HCT116 (cell line): ENCODE measurements at regions not wholly inside any gene's neighbourhood (a gene's known extent, or its start where the extent isn't known, plus 50 kb on each side); places are given as distances from the start of the nearest gene placed in this dataset.

Experiments
- ATAC-seq: fragments of 200-7000 bp; cut with Tn5 transposase; 2 replicates; pipeline ENCODE4 v1.9.1; 2020; ENCODE audit warnings: mild to moderate bottlenecking, moderate library complexity
- BruUV-seq: library from RNA; stranded (reverse); fragments of 400-500 nt; replicated peaks from 2 replicates; lab custom pipeline; 2021; lab: Mats Ljungman, UMichigan
- CTCF ChIA-PET: fragments of 300-600 bp; sonication (Branson Sonifier 250); formaldehyde crosslinking; loops from one replicate; lab custom pipeline; 2021; ENCODE audit warnings: antibody characterized with exemption; lab: Charles Lee
- POLR2A ChIA-PET: fragments of 300-600, 350-600 bp; sonication (Branson Sonifier 250); formaldehyde crosslinking; loops from one replicate; lab custom pipeline; 2021; ENCODE audit warnings: antibody characterized with exemption; lab: Charles Lee
- RAD21 ChIA-PET, 2 experiments: fragments of 300-600 bp; sonication (Branson Sonifier 250); formaldehyde crosslinking; loops; one replicate each; lab custom pipeline; 2023; ENCODE audit warnings: low total read pairs in 2 of 2; ENCODE audit not compliant: uncharacterized antibody in 2 of 2, unreplicated experiment in 2 of 2, low non-redundant PET in 1 of 2; lab: Charles Lee
- DNase-seq: peaks from one replicate; pipeline ENCODE4 v3.0.0-alpha.2; 2010; ENCODE audit warnings: low read depth, low spot score
- H2AFZ ChIP-seq: fragments of 200-600 bp; shearing (Covaris generic), sonication (generic); 2 replicates; pipeline ENCODE4 v1.6.1; 2017; ENCODE audit warnings: low read depth, mixed run types, mixed read lengths, antibody characterized with exemption, low read length; ENCODE audit not compliant: poor library complexity, severe bottlenecking
- H3K27ac ChIP-seq: 2 replicates; pipeline ENCODE4 v1.5.1; 2012; ENCODE audit warnings: low read depth, low read length
- H3K27me3 ChIP-seq: fragments of 200-600 bp; sonication (generic); 2 replicates; pipeline ENCODE4 v1.6.1; 2016; ENCODE audit warnings: mixed run types, low read length, mixed read lengths; ENCODE audit not compliant: insufficient read depth
- H3K36me3 ChIP-seq, 2 experiments: fragments of 200-500 bp in 1 of 2; fragments of 200-600 bp in 1 of 2; sonication (Bioruptor generic) in 1 of 2; sonication (generic) in 1 of 2; 2 replicates each; pipeline versions ENCODE4 v1.5.1 to v1.6.1; 2014 to 2016; ENCODE audit warnings: low read length in 2 of 2, inconsistent platforms in 1 of 2, mixed read lengths in 1 of 2, mixed run types in 1 of 2; ENCODE audit not compliant: insufficient read depth in 2 of 2, control insufficient read depth in 1 of 2
- H3K4me1 ChIP-seq, 2 experiments: fragments of 200-600 bp in 1 of 2; sonication (generic) in 1 of 2; 2 replicates each; pipeline versions ENCODE4 v1.5.1 to v1.6.1; 2012 to 2017; ENCODE audit warnings: low read length in 2 of 2, inconsistent platforms in 1 of 2, mild to moderate bottlenecking in 1 of 2, mixed read lengths in 1 of 2, mixed run types in 1 of 2, moderate library complexity in 1 of 2; ENCODE audit not compliant: insufficient read depth in 2 of 2, control insufficient read depth in 1 of 2
- H3K4me2 ChIP-seq: fragments of 200-600 bp; sonication (generic); 2 replicates; pipeline ENCODE4 v1.6.1; 2017; ENCODE audit warnings: mixed run types, low read length, mixed read lengths
- H3K4me3 ChIP-seq, 2 experiments: fragments of 200-600 bp in 1 of 2; sonication (generic) in 1 of 2; replicated peaks in 1 of 2; 2 replicates each; pipeline ENCODE4 v1.5.1; 2011 to 2016; ENCODE audit warnings: low read length in 2 of 2, control low read depth in 1 of 2, low read depth in 1 of 2, mild to moderate bottlenecking in 1 of 2, mixed read lengths in 1 of 2, mixed run types in 1 of 2
- H3K79me2 ChIP-seq: fragments of 200-600 bp; sonication (generic); 2 replicates; pipeline ENCODE4 v1.6.1; 2017; ENCODE audit warnings: mild to moderate bottlenecking, mixed run types, low read length, moderate library complexity, mixed read lengths; ENCODE audit not compliant: insufficient read depth
- H3K9ac ChIP-seq: fragments of 200-600 bp; sonication (generic); 2 replicates; pipeline ENCODE4 v1.6.1; 2016; ENCODE audit warnings: low read length, mixed read lengths
- H3K9me2 ChIP-seq: fragments of 200-600 bp; sonication (generic), shearing (Covaris generic); 2 replicates; pipeline ENCODE4 v1.6.1; 2017; ENCODE audit warnings: mixed run types, mild to moderate bottlenecking, moderate library complexity; ENCODE audit not compliant: insufficient read depth
- H3K9me3 ChIP-seq, 2 experiments: fragments of 200-500 bp in 1 of 2; fragments of 200-600 bp in 1 of 2; sonication (Bioruptor generic) in 1 of 2; sonication (generic) in 1 of 2; 2 replicates each; pipeline ENCODE4 v1.6.1; 2014 to 2017; ENCODE audit warnings: low read length in 2 of 2, mixed read lengths in 2 of 2, inconsistent platforms in 1 of 2, low read depth in 1 of 2, mild to moderate bottlenecking in 1 of 2, mixed run types in 1 of 2, moderate library complexity in 1 of 2; ENCODE audit not compliant: control insufficient read depth in 1 of 2, insufficient read depth in 1 of 2
- H4K20me1 ChIP-seq: fragments of 200-600 bp; sonication (generic), shearing (Covaris generic); 2 replicates; pipeline ENCODE4 v1.6.1; 2017; ENCODE audit warnings: mixed run types, mild to moderate bottlenecking, moderate library complexity; ENCODE audit not compliant: insufficient read depth
- CEBPB ChIP-seq: IDR thresholded peaks from 2 replicates; pipeline ENCODE4 v1.6.1; 2012; ENCODE audit warnings: low read depth
- CTCF ChIP-seq, 3 experiments: fragments of 200-600 bp in 1 of 3; sonication (generic) in 1 of 3; IDR thresholded peaks in 2 of 3; conservative IDR thresholded peaks in 1 of 3; 2 replicates each; pipeline ENCODE4 v1.5.1; 2012 to 2017; ENCODE audit warnings: low read depth in 2 of 3, low read length in 2 of 3, antibody characterized with exemption in 1 of 3, borderline replicate concordance in 1 of 3, control low read depth in 1 of 3, mild to moderate bottlenecking in 1 of 3, mixed read lengths in 1 of 3, mixed run types in 1 of 3, moderate library complexity in 1 of 3; ENCODE audit not compliant: insufficient read depth in 1 of 3
- EGR1 ChIP-seq: IDR thresholded peaks from 2 replicates; pipeline ENCODE4 v1.6.1; 2012; ENCODE audit warnings: low read depth
- EZH2phosphoT487 ChIP-seq: fragments of 200-600 bp; IDR thresholded peaks from 2 replicates; pipeline ENCODE4 v1.6.1; 2018; ENCODE audit warnings: antibody characterized with exemption, borderline replicate concordance
- FOSL1 ChIP-seq: IDR thresholded peaks from 2 replicates; pipeline ENCODE4 v1.6.1; 2012; ENCODE audit warnings: low read depth
- JUND ChIP-seq: IDR thresholded peaks from 2 replicates; pipeline ENCODE4 v1.6.1; 2012
- POLR2A ChIP-seq: IDR thresholded peaks from 2 replicates; pipeline ENCODE4 v1.7.0; 2011; ENCODE audit warnings: borderline replicate concordance; ENCODE audit not compliant: insufficient read depth, insufficient read length; ENCODE audit errors: extremely low read depth
- POLR2AphosphoS5 ChIP-seq: IDR thresholded peaks from 2 replicates; pipeline ENCODE4 v1.6.1; 2011; ENCODE audit warnings: mild to moderate bottlenecking, low read depth, low read length, moderate library complexity
- RAD21 ChIP-seq: IDR thresholded peaks from 2 replicates; pipeline ENCODE4 v1.6.1; 2012; ENCODE audit warnings: low read depth, mild to moderate bottlenecking
- SIN3A ChIP-seq: IDR thresholded peaks from 2 replicates; pipeline ENCODE4 v1.6.1; 2012; ENCODE audit warnings: low read depth
- SP1 ChIP-seq: IDR thresholded peaks from 2 replicates; pipeline ENCODE4 v1.6.1; 2012; ENCODE audit warnings: low read depth
- SRF ChIP-seq: IDR thresholded peaks from 2 replicates; pipeline ENCODE4 v1.6.1; 2012; ENCODE audit warnings: low read depth
- TCF7L2 ChIP-seq: IDR thresholded peaks from 2 replicates; pipeline ENCODE4 v1.7.0; 2011; ENCODE audit warnings: borderline replicate concordance, inconsistent platforms; ENCODE audit not compliant: insufficient read depth, insufficient read length; ENCODE audit errors: extremely low read depth
- ZBTB33 ChIP-seq: IDR thresholded peaks from 2 replicates; pipeline ENCODE4 v1.6.1; 2011; ENCODE audit warnings: mild to moderate bottlenecking, low read length, moderate library complexity; ENCODE audit not compliant: insufficient replicate concordance; ENCODE audit errors: extremely low read depth
- ZFX ChIP-seq: fragments of 450-650 bp; IDR thresholded peaks from 2 replicates; pipeline ENCODE4 v1.6.1; 2017
- intact Hi-C: fragments of 100-400 bp; cut with micrococcal nuclease; formaldehyde crosslinking; loops from 2 replicates; pipeline ENCODE4 v1.10.0; 2022
- TF ChIP-seq, protein P1 (sequence below): IDR thresholded peaks from 2 replicates; pipeline ENCODE4 v1.6.1; 2012; ENCODE audit warnings: low read depth

DNA sequence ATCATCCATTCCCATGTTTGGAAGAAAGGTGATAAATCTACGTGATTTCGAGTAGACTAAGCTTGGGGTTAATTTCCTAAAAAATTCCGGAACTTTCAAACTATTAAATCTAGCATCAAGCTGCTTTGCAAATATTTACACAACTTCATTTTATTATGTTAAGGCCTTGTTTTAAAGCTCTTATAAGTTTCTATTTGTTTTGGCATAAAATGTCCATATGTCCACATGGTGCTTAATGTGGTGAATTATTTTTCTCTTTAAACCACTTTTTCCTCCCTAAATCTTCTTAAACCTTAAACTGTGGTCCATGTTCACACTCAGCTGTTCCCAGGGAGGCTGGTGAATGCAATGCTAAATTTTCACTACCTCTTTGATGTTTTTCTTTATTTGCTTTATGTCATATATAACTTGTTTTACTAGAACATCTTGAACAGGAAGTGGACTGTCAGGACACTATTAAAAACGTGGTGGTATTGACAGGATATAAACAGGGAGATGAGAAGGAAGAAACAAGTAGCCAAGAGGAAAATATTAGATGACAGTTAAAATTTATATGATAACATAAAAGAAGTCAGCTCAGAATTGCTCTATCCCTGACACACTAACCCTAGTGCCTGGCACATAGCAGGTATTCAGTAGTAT is 72.5 kb upstream of the AGTR1 start:
- no peak overlapping the region for H3K4me3 ChIP-seq
- H3K9me3 ChIP-seq = no peaks in the 10 kb centered on the region
- H3K9me2 ChIP-seq = no peaks in the 10 kb centered on the region; the same call in 1 of the 2 replicates
- H4K20me1 ChIP-seq = no peaks in the 10 kb centered on the region
- POLR2A ChIA-PET = no interaction called here
- H3K36me3 ChIP-seq = no peaks in the 10 kb centered on the region
- no peak for DNase-seq
- intact Hi-C loops = no loop called here
- no peaks in the 10 kb centered on the region for H3K27me3 ChIP-seq
- H3K79me2 ChIP-seq = no peaks in the 10 kb centered on the region
- CTCF ChIA-PET = no interaction called here
- RAD21 ChIA-PET = no interaction called here
- no peak overlapping the region for H3K27ac ChIP-seq
- no peak for ATAC-seq
- H3K9ac ChIP-seq = no peak overlapping the region
- no peak overlapping the region for H3K4me2 ChIP-seq
- BruUV-seq = no TSS peak
- H2AFZ ChIP-seq = no peak overlapping the region
- no peak for TF ChIP-seq ZBTB33
- no peak for TF ChIP-seq ZFX
- TF ChIP-seq SP1 = no peak
- TF ChIP-seq TCF7L2 = no peak
- TF ChIP-seq EZH2phosphoT487 = no peak
- TF ChIP-seq CEBPB = no peak
- TF ChIP-seq POLR2A = no peak
- TF ChIP-seq SRF = no peak
- no peak for TF ChIP-seq EGR1
- no peak for TF ChIP-seq RAD21
- no peak for TF ChIP-seq CTCF (IDR thresholded peaks at IDR 0.05 in 2 of 3, conservative IDR thresholded peaks at IDR 0.05 in 1 of 3; ENCODE audit: borderline replicate concordance in 1 of 3, insufficient read depth in 1 of 3, low read depth in 2 of 3, low read length in 2 of 3)
- no peak for TF ChIP-seq FOSL1
- TF ChIP-seq, protein P1, sequence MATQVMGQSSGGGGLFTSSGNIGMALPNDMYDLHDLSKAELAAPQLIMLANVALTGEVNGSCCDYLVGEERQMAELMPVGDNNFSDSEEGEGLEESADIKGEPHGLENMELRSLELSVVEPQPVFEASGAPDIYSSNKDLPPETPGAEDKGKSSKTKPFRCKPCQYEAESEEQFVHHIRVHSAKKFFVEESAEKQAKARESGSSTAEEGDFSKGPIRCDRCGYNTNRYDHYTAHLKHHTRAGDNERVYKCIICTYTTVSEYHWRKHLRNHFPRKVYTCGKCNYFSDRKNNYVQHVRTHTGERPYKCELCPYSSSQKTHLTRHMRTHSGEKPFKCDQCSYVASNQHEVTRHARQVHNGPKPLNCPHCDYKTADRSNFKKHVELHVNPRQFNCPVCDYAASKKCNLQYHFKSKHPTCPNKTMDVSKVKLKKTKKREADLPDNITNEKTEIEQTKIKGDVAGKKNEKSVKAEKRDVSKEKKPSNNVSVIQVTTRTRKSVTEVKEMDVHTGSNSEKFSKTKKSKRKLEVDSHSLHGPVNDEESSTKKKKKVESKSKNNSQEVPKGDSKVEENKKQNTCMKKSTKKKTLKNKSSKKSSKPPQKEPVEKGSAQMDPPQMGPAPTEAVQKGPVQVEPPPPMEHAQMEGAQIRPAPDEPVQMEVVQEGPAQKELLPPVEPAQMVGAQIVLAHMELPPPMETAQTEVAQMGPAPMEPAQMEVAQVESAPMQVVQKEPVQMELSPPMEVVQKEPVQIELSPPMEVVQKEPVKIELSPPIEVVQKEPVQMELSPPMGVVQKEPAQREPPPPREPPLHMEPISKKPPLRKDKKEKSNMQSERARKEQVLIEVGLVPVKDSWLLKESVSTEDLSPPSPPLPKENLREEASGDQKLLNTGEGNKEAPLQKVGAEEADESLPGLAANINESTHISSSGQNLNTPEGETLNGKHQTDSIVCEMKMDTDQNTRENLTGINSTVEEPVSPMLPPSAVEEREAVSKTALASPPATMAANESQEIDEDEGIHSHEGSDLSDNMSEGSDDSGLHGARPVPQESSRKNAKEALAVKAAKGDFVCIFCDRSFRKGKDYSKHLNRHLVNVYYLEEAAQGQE = no peak
- no peak for TF ChIP-seq JUND
- no peak for TF ChIP-seq SIN3A
- no peak for TF ChIP-seq POLR2AphosphoS5
- TF ChIP-seq, all 23 proteins: peak for 0
- no peaks in the 10 kb centered on the region for H3K4me1 ChIP-seq
